PFSK-1 (cell line): ENCODE measurements at regions not wholly inside any gene's neighbourhood (a gene's known extent, or its start where the extent isn't known, plus 50 kb on each side); places are given as distances from the start of the nearest gene placed in this dataset.

Experiments used
- FOXP2 ChIP-seq: optimal IDR thresholded peaks from 2 replicates; pipeline ENCODE3; 2011; ENCODE audit warnings: borderline replicate concordance, control low read depth, inconsistent platforms; ENCODE audit not compliant: insufficient read depth; ENCODE audit errors: extremely low read length, extremely low read depth
- POLR2AphosphoS5 ChIP-seq: IDR thresholded peaks from 2 replicates; pipeline ENCODE4 v1.6.1; 2012; ENCODE audit warnings: low read depth, mild to moderate bottlenecking, control low read depth, low read length, moderate library complexity
- REST ChIP-seq, 2 experiments: IDR thresholded peaks; 2 replicates each; pipeline versions ENCODE4 v1.6.1 to v1.8.0; 2011 to 2012; ENCODE audit warnings: low read depth in 2 of 2, low read length in 2 of 2, control low read depth in 1 of 2, inconsistent platforms in 1 of 2, mild to moderate bottlenecking in 1 of 2, moderate library complexity in 1 of 2; ENCODE audit not compliant: insufficient read depth in 1 of 2
- SIN3A ChIP-seq: IDR thresholded peaks from 2 replicates; pipeline ENCODE4 v1.6.1; 2012; ENCODE audit warnings: mild to moderate bottlenecking, low read length, moderate library complexity, borderline replicate concordance; ENCODE audit not compliant: insufficient read depth
- TAF1 ChIP-seq: IDR thresholded peaks from 2 replicates; pipeline ENCODE4 v1.6.1; 2012; ENCODE audit warnings: low read length, control low read depth, borderline replicate concordance; ENCODE audit not compliant: insufficient read depth

DNA sequence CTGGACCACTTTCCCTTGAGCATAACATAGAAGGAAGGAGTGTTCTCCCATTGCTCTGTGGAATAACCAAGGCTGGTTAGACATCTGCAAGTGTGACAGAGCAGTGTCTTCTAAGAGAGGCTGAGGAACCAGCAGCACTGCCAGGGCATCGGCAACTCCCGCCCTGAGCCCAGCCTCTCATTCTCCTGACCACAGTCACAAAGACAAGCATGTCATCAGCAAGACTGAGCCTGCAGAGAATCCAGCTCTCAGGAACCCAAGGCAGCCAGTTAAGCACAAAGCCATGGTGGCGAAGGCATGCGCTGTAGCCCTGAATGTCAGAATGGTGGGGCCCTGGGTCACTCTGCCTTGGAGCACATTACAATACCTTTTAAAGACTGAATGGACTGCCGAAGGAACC lies 253.9 kb downstream of the AGTPBP1 start:
- no peak for TF ChIP-seq FOXP2
- TF ChIP-seq POLR2AphosphoS5, result no peak
- TF ChIP-seq REST (IDR thresholded peaks at IDR 0.05; ENCODE audit: insufficient read depth in 1 of 2, low read depth in 2 of 2, low read length in 2 of 2), result no peak
- TF ChIP-seq SIN3A, result no peak
- TF ChIP-seq TAF1, result no peak

DNA sequence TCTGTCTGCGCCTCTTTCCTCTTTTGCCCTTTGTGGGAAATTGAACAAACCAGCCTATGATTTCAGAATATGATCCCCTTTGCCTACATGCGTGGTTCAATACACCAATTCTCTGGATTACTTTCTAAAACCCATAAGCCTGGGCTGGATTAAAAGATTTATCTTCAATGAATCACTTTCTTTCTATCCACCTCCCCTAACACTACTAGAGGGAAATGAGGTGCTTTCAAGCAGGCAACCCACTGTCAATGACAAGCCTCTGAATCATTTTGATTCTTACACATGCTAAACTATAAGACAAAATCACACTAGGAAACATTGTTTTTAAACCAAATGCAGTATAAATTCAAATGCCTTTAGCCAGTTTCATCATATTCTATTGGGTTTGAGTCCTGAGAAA lies 257.5 kb downstream of the AGTPBP1 start:
- TF ChIP-seq FOXP2, result no peak
- no peak for TF ChIP-seq SIN3A
- TF ChIP-seq TAF1, result no peak
- TF ChIP-seq POLR2AphosphoS5, result no peak
- no peak for TF ChIP-seq REST (IDR thresholded peaks at IDR 0.05; ENCODE audit: insufficient read depth in 1 of 2, low read depth in 2 of 2, low read length in 2 of 2)

GRCh38 chr9:85483208-85483607 lies 258.5 kb downstream of the AGTPBP1 start:
- no peak for TF ChIP-seq REST (IDR thresholded peaks at IDR 0.05; ENCODE audit: insufficient read depth in 1 of 2, low read depth in 2 of 2, low read length in 2 of 2)
- no peak for TF ChIP-seq TAF1
- no peak for TF ChIP-seq FOXP2
- TF ChIP-seq POLR2AphosphoS5, result no peak

- TF ChIP-seq FOXP2, result no peak
- TF ChIP-seq TAF1, result no peak
- no peak for TF ChIP-seq POLR2AphosphoS5
- no peak for TF ChIP-seq REST (IDR thresholded peaks at IDR 0.05; ENCODE audit: insufficient read depth in 1 of 2, low read depth in 2 of 2, low read length in 2 of 2)
- TF ChIP-seq SIN3A, result no peak
Observed at GRCh38 chr9:85479305-85479704, 262.4 kb downstream of the AGTPBP1 start.

DNA sequence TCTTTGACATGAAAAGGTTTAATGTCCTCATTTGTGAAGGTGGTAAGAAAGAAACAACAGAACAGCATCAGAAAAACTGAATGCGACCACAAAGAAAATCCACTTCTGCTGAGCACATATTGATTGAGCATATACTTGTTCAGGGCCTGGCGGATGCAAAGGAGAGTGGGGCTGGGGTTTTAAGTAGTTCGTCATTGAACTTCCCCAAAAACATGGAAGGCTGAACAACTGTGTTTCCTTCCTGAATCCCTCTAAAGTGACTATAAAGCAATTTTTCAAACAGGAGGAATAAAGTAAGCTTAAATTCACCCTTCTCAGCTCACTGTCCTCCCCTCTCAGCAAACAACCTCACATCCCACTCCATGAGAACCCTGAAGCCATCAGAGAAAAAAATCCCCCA lies 262.9 kb downstream of the AGTPBP1 start:
- no peak for TF ChIP-seq REST (IDR thresholded peaks at IDR 0.05; ENCODE audit: insufficient read depth in 1 of 2, low read depth in 2 of 2, low read length in 2 of 2)
